ENCODE measurements at regions not wholly inside any gene's neighbourhood (a gene's known extent, or its start where the extent isn't known, plus 50 kb on each side); places are given as distances from the start of the nearest gene placed in this dataset.

- H3K27ac ChIP-seq, result no peak overlapping the region
- TF ChIP-seq CTCF (IDR thresholded peaks at IDR 0.05) (no peak), ZFX (IDR thresholded peaks at IDR 0.05; ENCODE audit: borderline replicate concordance) (no peak)
Observed at GRCh38 chr4:3829211-3829955, 63.2 kb downstream of the ADRA2C start.

GRCh38 chr4:3829956-3830773, 64.0 kb downstream of the ADRA2C start:
- no peak overlapping the region for H3K27ac ChIP-seq

GRCh38 chr4:3830774-3831528, 64.8 kb downstream of the ADRA2C start:
- H3K27ac ChIP-seq, result no peak overlapping the region

More at GRCh38 chr4:3829956-3830773, 64.0 kb downstream of the ADRA2C start:
- TF ChIP-seq CTCF (IDR thresholded peaks at IDR 0.05) (no peak), ZFX (IDR thresholded peaks at IDR 0.05; ENCODE audit: borderline replicate concordance) (no peak)

GRCh38 chr4:3831529-3832150, 65.5 kb downstream of the ADRA2C start:
- no peak for TF ChIP-seq ZFX (IDR thresholded peaks at IDR 0.05; ENCODE audit: borderline replicate concordance)
- TF ChIP-seq CTCF (IDR thresholded peaks at IDR 0.05), result no peak
- H3K27ac ChIP-seq, result no peak overlapping the region

More at GRCh38 chr4:3830774-3831528, 64.8 kb downstream of the ADRA2C start:
- no peak for TF ChIP-seq CTCF (IDR thresholded peaks at IDR 0.05)
- TF ChIP-seq ZFX (IDR thresholded peaks at IDR 0.05; ENCODE audit: borderline replicate concordance), result no peak

GRCh38 chr4:3832536-3833220, 66.5 kb downstream of the ADRA2C start:
- no peak overlapping the region for H3K27ac ChIP-seq
- TF ChIP-seq ZFX (IDR thresholded peaks at IDR 0.05; ENCODE audit: borderline replicate concordance) (no peak), CTCF (IDR thresholded peaks at IDR 0.05) (no peak)

- TF ChIP-seq CTCF (IDR thresholded peaks at IDR 0.05) (no peak), ZFX (IDR thresholded peaks at IDR 0.05; ENCODE audit: borderline replicate concordance) (no peak)
- no peak overlapping the region for H3K27ac ChIP-seq
Observed at GRCh38 chr4:3833326-3833989, 67.3 kb downstream of the ADRA2C start.

Data from 22Rv1 (cell line).